ENCODE measurements at regions not wholly inside any gene's neighbourhood (a gene's known extent, or its start where the extent isn't known, plus 50 kb on each side); places are given as distances from the start of the nearest gene placed in this dataset.

DNA sequence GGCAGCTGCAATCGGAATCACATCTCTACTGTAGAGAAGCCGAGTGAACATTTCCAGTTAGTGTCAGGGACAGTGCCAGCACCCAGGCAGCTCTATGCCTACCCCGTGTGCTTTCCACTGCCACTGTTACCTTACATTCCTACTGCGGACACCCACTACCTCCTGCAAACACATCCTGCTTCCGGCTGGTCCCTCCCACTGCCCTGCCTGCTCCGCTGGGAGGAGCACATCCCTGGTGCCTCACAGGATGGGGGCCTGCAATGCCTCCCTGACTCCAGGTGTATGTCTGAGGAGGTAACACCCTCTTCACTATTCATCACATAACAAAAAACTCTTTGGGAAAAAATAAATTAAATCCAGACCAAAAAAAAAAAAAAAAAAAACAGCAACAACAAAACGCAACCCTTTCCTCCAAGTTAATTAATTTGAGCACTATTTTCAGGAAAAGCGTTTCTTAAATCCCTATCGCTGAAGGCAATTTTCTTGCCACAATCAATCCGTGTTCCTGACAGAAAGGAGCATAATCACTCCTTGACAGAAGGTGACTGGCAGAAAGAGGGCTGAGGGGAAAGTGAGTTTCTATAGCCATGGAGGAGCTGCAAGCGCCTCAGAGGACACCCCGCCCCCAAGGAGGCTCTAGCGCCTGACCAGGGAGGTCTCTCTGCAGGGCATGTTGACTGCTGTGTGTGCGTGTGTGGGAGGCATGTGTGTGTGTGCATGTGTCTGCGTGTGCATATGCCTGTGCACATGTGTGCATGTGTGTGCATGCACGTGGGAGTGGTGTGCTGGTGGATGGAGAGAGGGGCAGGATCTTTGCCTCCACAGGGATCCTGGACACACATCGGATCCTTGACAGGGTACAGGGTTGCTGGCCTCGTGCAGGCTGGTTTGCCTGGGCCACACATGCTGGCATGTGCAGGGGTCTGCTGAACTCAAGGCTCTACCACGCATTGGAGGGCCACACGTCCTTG, 134.8 kb upstream of the NTM start:
- no peak overlapping the region for H3K27ac ChIP-seq (ENCODE audit: extremely low read depth, low read depth, low read length)
- no peaks in the 10 kb centered on the region for H3K4me1 ChIP-seq (ENCODE audit: control insufficient read depth, insufficient read depth, low read length)
- TF ChIP-seq PRDM1 (tag by site-specific recombination; IDR thresholded peaks at IDR 0.05) (no peak), ZFP69B (tag by site-specific recombination; IDR thresholded peaks at IDR 0.05) (no peak), WT1 (tag by site-specific recombination; IDR thresholded peaks at IDR 0.05) (no peak), KLF1 (tag by site-specific recombination; IDR thresholded peaks at IDR 0.05) (no peak), ZNF629 (tag by site-specific recombination; IDR thresholded peaks at IDR 0.05) (no peak), HOXD13 (CRISPR knock-in tag; IDR thresholded peaks at IDR 0.05; ENCODE audit: borderline replicate concordance) (no peak), ZNF394 (tag by site-specific recombination; IDR thresholded peaks at IDR 0.05; ENCODE audit: borderline replicate concordance) (no peak), ZNF426 (tag by site-specific recombination; IDR thresholded peaks at IDR 0.05) (no peak), ZNF23 (tag by site-specific recombination; IDR thresholded peaks at IDR 0.05; ENCODE audit: borderline replicate concordance) (no peak), ZNF266 (tag by site-specific recombination; IDR thresholded peaks at IDR 0.05; ENCODE audit: low read depth) (no peak), ZNF514 (tag by site-specific recombination; IDR thresholded peaks at IDR 0.05) (no peak), ZNF350 (tag by site-specific recombination; IDR thresholded peaks at IDR 0.05) (no peak)
- no peaks in the 10 kb centered on the region for H3K9me3 ChIP-seq (ENCODE audit: control insufficient read depth, insufficient read depth, low read depth, low read length)
- CTCF ChIA-PET: interaction anchor here (0.7 kb wide), 1 partner anchor 57 kb away, joined by 3 read pairs; no protein-coding TSS in a partner anchor
- no peak overlapping the region for H3K4me3 ChIP-seq (ENCODE audit: low read depth, low read length)
- POLR2A ChIA-PET: no interaction called here
- no peaks in the 10 kb centered on the region for H3K36me3 ChIP-seq (ENCODE audit: control insufficient read depth in 2 of 2, insufficient read depth in 1 of 2, low read length in 2 of 2)

DNA sequence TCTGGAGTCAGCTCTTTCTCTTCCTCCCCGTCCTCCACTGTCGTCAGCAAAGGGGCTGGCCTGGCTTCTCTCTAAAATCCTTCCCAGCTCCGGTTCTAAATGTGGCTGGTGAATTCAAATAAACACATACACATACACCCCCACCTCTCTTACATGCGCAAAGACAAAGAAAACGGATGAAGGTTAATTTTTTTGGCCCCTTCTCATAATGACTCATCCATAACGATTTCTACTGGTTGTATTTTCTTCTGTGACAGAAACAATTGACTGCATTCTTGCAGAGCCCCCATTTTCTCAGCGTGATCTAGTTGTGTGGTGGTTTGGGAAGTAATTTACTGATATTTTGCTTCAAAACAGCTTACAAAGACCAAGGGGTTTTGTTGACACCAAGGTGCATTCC, 130.0 kb upstream of the NTM start:
- ChIA-PET POLR2A (interaction anchor here (0.5 kb wide), 1 partner anchor 195 kb away, joined by 4 read pairs; no protein-coding TSS in a partner anchor), CTCF (interaction anchor here (0.9 kb wide), 1 partner anchor 23 kb away, joined by 3 read pairs; no protein-coding TSS in a partner anchor)
- H3K27ac ChIP-seq (ENCODE audit: extremely low read depth, low read depth, low read length): no peak overlapping the region
- H3K4me3 ChIP-seq (ENCODE audit: low read depth, low read length): no peak overlapping the region
- no peaks in the 10 kb centered on the region for H3K9me3 ChIP-seq (ENCODE audit: control insufficient read depth, insufficient read depth, low read depth, low read length)
- H3K36me3 ChIP-seq (ENCODE audit: control insufficient read depth in 2 of 2, insufficient read depth in 1 of 2, low read length in 2 of 2): no peaks in the 10 kb centered on the region
- no peaks in the 10 kb centered on the region for H3K4me1 ChIP-seq (ENCODE audit: control insufficient read depth, insufficient read depth, low read length)
- TF ChIP-seq, protein P1, sequence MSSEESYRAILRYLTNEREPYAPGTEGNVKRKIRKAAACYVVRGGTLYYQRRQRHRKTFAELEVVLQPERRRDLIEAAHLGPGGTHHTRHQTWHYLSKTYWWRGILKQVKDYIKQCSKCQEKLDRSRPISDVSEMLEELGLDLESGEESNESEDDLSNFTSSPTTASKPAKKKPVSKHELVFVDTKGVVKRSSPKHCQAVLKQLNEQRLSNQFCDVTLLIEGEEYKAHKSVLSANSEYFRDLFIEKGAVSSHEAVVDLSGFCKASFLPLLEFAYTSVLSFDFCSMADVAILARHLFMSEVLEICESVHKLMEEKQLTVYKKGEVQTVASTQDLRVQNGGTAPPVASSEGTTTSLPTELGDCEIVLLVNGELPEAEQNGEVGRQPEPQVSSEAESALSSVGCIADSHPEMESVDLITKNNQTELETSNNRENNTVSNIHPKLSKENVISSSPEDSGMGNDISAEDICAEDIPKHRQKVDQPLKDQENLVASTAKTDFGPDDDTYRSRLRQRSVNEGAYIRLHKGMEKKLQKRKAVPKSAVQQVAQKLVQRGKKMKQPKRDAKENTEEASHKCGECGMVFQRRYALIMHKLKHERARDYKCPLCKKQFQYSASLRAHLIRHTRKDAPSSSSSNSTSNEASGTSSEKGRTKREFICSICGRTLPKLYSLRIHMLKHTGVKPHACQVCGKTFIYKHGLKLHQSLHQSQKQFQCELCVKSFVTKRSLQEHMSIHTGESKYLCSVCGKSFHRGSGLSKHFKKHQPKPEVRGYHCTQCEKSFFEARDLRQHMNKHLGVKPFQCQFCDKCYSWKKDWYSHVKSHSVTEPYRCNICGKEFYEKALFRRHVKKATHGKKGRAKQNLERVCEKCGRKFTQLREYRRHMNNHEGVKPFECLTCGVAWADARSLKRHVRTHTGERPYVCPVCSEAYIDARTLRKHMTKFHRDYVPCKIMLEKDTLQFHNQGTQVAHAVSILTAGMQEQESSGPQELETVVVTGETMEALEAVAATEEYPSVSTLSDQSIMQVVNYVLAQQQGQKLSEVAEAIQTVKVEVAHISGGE (tag by site-specific recombination; conservative IDR thresholded peaks at IDR 0.05; ENCODE audit: low read depth): no peak
- TF ChIP-seq ZNF157 (tag by site-specific recombination; IDR thresholded peaks at IDR 0.05) (no peak), ZNF776 (tag by site-specific recombination; IDR thresholded peaks at IDR 0.05; ENCODE audit: borderline replicate concordance) (no peak), ZNF311 (tag by site-specific recombination; IDR thresholded peaks at IDR 0.05; ENCODE audit: borderline replicate concordance) (no peak)
- TF ChIP-seq, protein P2, sequence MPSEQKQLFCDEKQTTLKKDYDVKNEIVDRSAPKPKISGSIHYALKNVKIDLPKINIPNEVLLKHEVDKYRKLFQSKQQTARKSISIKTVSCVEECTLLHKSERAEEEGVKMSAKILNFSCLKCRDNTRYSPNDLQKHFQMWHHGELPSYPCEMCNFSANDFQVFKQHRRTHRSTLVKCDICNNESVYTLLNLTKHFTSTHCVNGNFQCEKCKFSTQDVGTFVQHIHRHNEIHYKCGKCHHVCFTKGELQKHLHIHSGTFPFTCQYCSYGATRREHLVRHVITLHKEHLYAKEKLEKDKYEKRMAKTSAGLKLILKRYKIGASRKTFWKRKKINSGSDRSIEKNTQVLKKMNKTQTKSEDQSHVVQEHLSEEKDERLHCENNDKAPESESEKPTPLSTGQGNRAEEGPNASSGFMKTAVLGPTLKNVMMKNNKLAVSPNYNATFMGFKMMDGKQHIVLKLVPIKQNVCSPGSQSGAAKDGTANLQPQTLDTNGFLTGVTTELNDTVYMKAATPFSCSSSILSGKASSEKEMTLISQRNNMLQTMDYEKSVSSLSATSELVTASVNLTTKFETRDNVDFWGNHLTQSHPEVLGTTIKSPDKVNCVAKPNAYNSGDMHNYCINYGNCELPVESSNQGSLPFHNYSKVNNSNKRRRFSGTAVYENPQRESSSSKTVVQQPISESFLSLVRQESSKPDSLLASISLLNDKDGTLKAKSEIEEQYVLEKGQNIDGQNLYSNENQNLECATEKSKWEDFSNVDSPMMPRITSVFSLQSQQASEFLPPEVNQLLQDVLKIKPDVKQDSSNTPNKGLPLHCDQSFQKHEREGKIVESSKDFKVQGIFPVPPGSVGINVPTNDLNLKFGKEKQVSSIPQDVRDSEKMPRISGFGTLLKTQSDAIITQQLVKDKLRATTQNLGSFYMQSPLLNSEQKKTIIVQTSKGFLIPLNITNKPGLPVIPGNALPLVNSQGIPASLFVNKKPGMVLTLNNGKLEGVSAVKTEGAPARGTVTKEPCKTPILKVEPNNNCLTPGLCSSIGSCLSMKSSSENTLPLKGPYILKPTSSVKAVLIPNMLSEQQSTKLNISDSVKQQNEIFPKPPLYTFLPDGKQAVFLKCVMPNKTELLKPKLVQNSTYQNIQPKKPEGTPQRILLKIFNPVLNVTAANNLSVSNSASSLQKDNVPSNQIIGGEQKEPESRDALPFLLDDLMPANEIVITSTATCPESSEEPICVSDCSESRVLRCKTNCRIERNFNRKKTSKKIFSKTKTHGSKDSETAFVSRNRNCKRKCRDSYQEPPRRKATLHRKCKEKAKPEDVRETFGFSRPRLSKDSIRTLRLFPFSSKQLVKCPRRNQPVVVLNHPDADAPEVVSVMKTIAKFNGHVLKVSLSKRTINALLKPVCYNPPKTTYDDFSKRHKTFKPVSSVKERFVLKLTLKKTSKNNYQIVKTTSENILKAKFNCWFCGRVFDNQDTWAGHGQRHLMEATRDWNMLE (tag by site-specific recombination; conservative IDR thresholded peaks at IDR 0.05; ENCODE audit: low read depth): no peak
- TF ChIP-seq, protein P3, sequence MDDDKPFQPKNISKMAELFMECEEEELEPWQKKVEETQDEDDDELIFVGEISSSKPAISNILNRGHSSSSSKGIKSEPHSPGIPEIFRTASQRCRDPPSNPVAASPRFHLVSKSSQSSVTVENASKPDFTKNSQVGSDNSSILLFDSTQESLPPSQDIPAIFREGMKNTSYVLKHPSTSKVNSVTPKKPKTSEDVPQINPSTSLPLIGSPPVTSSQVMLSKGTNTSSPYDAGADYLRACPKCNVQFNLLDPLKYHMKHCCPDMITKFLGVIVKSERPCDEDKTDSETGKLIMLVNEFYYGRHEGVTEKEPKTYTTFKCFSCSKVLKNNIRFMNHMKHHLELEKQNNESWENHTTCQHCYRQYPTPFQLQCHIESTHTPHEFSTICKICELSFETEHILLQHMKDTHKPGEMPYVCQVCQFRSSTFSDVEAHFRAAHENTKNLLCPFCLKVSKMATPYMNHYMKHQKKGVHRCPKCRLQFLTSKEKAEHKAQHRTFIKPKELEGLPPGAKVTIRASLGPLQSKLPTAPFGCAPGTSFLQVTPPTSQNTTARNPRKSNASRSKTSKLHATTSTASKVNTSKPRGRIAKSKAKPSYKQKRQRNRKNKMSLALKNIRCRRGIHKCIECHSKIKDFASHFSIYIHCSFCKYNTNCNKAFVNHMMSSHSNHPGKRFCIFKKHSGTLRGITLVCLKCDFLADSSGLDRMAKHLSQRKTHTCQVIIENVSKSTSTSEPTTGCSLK (tag by site-specific recombination; IDR thresholded peaks at IDR 0.05): no peak

Data from HEK293 (cell line).